SK-N-SH treated with all-trans-retinoic acid at 6 μM for 48 hours (cell line): ENCODE measurements at regions not wholly inside any gene's neighbourhood (a gene's known extent, or its start where the extent isn't known, plus 50 kb on each side); places are given as distances from the start of the nearest gene placed in this dataset.

Experiments
- ATAC-seq: fragments of 200-7000 bp; cut with Tn5 transposase; 3 replicates; pipeline ENCODE4 v1.9.1; 2020; ENCODE audit warnings: mild to moderate bottlenecking, moderate library complexity
- ARNTL ChIP-seq: fragments of 450-650 bp; formaldehyde crosslinking; IDR thresholded peaks from 2 replicates; pipeline ENCODE4 v1.5.0; 2020; ENCODE audit warnings: low read depth, mild to moderate bottlenecking, moderate library complexity, borderline replicate concordance
- BACH2 ChIP-seq: fragments of 250-450 bp; sonication (Bioruptor Pico); IDR thresholded peaks from 2 replicates; pipeline ENCODE4 v1.9.0; 2021; ENCODE audit warnings: mild to moderate bottlenecking, borderline replicate concordance
- CSDC2 ChIP-seq: fragments of 250-450 bp; sonication (Bioruptor Pico); IDR thresholded peaks from 2 replicates; pipeline ENCODE4 v1.5.0; 2020; ENCODE audit warnings: mild to moderate bottlenecking, moderate library complexity
- CSRNP3 ChIP-seq: fragments of 250-450 bp; sonication (Bioruptor Pico); IDR thresholded peaks from 2 replicates; pipeline ENCODE4 v1.5.1; 2021; ENCODE audit warnings: mild to moderate bottlenecking, moderate library complexity
- ESRRG ChIP-seq: fragments of 250-450 bp; sonication (Bioruptor Pico); IDR thresholded peaks from 2 replicates; pipeline ENCODE4 v1.6.1; 2021; ENCODE audit warnings: mild to moderate bottlenecking
- GLIS3 ChIP-seq: fragments of 250-450 bp; sonication (Bioruptor Pico); IDR thresholded peaks from 2 replicates; pipeline ENCODE4 v1.5.0; 2020; ENCODE audit warnings: mild to moderate bottlenecking, moderate library complexity
- ISL1 ChIP-seq: fragments of 250-450 bp; sonication (Bioruptor Pico); IDR thresholded peaks from 2 replicates; pipeline ENCODE4 v2.1.2; 2022; ENCODE audit warnings: mild to moderate bottlenecking, moderate library complexity
- OSR1 ChIP-seq: fragments of 250-450 bp; sonication (Bioruptor Pico); IDR thresholded peaks from 2 replicates; pipeline ENCODE4 v1.8.0; 2022; ENCODE audit warnings: moderate library complexity, mild to moderate bottlenecking, inconsistent platforms
- PATZ1 ChIP-seq: fragments of 250-450 bp; sonication (Bioruptor Pico); IDR thresholded peaks from 2 replicates; pipeline ENCODE4 v1.8.0; 2020; ENCODE audit warnings: mild to moderate bottlenecking, moderate library complexity, borderline replicate concordance
- POU6F1 ChIP-seq: fragments of 250-450 bp; sonication (Bioruptor Pico); IDR thresholded peaks from 2 replicates; pipeline ENCODE4 v1.8.0; 2021; ENCODE audit warnings: low read depth, mild to moderate bottlenecking, moderate library complexity, borderline replicate concordance
- PPARA ChIP-seq: fragments of 250-450 bp; sonication (Bioruptor Pico); IDR thresholded peaks from 2 replicates; pipeline ENCODE4 v1.5.0; 2020; ENCODE audit warnings: mild to moderate bottlenecking, borderline replicate concordance
- RARB ChIP-seq: fragments of 250-450 bp; sonication (Bioruptor Pico); IDR thresholded peaks from 2 replicates; pipeline ENCODE4 v1.8.0; 2021; ENCODE audit warnings: mild to moderate bottlenecking, moderate library complexity
- SNAI2 ChIP-seq: fragments of 250-450 bp; sonication (Bioruptor Pico); IDR thresholded peaks from 2 replicates; pipeline ENCODE4 v1.5.0; 2020; ENCODE audit warnings: mild to moderate bottlenecking, moderate library complexity
- TCF4 ChIP-seq: fragments of 250-450 bp; sonication (Bioruptor Pico); IDR thresholded peaks from 2 replicates; pipeline ENCODE4 v1.8.0; 2021; ENCODE audit warnings: mild to moderate bottlenecking, moderate library complexity, borderline replicate concordance
- TOX ChIP-seq: fragments of 250-450 bp; sonication (Bioruptor Pico); IDR thresholded peaks from 2 replicates; pipeline ENCODE4 v1.8.0; 2021; ENCODE audit warnings: mild to moderate bottlenecking, moderate library complexity, borderline replicate concordance
- TSHZ2 ChIP-seq: fragments of 250-450 bp; sonication (Bioruptor Pico); IDR thresholded peaks from 2 replicates; pipeline ENCODE4 v1.5.0; 2020; ENCODE audit warnings: mild to moderate bottlenecking, moderate library complexity
- ZFP3 ChIP-seq: fragments of 250-450 bp; sonication (Bioruptor Pico); IDR thresholded peaks from 2 replicates; pipeline ENCODE4 v1.5.0; 2020; ENCODE audit warnings: mild to moderate bottlenecking, moderate library complexity
- ZFP30 ChIP-seq: fragments of 450-650 bp; formaldehyde crosslinking; IDR thresholded peaks from 2 replicates; pipeline ENCODE4 v1.5.0; 2022; ENCODE audit warnings: mild to moderate bottlenecking, moderate library complexity
- ZNF565 ChIP-seq: fragments of 450-650 bp; formaldehyde crosslinking; conservative IDR thresholded peaks from 2 replicates; pipeline ENCODE4 v1.5.0; 2020; ENCODE audit warnings: low read depth, mild to moderate bottlenecking, moderate library complexity
- ZNF70 ChIP-seq: fragments of 450-650 bp; formaldehyde crosslinking; IDR thresholded peaks from 2 replicates; pipeline ENCODE4 v1.5.0; 2020; ENCODE audit warnings: mild to moderate bottlenecking, moderate library complexity
- ZNF8 ChIP-seq: fragments of 450-650 bp; formaldehyde crosslinking; IDR thresholded peaks from 2 replicates; pipeline ENCODE4 v1.5.0; 2020; ENCODE audit warnings: mild to moderate bottlenecking, moderate library complexity

GRCh38 chr10:78436222-78436573 is 402.5 kb downstream of the RPS24 start:
- ATAC-seq = no peak; the same call in 2 of the 3 replicates
- TF ChIP-seq ISL1 (CRISPR knock-in tag) (no peak), BACH2 (peak; percentile 33; the same call in 1 of the 2 replicates), TSHZ2 (CRISPR knock-in tag) (0 out of 2 replicates have a peak, but pooled peaks have one; percentile 4)
- TF ChIP-seq, all 23 proteins: peak for 2

- no peak for ATAC-seq
- TF ChIP-seq SNAI2 (CRISPR knock-in tag) (no peak), CSDC2 (CRISPR knock-in tag) (no peak), ZNF70 (CRISPR knock-in tag) (no peak), POU6F1 (CRISPR knock-in tag) (no peak), CSRNP3 (CRISPR knock-in tag) (no peak), ISL1 (CRISPR knock-in tag) (no peak), ZFP3 (CRISPR knock-in tag) (no peak), ESRRG (CRISPR knock-in tag) (no peak), ZFP30 (CRISPR knock-in tag) (no peak), TCF4 (CRISPR knock-in tag) (no peak), PPARA (CRISPR knock-in tag) (no peak), BACH2 (no peak), TSHZ2 (CRISPR knock-in tag) (no peak), RARB (CRISPR knock-in tag) (no peak), ARNTL (no peak), ZNF565 (CRISPR knock-in tag) (no peak), OSR1 (no peak), GLIS3 (no peak), PATZ1 (no peak), ZNF8 (CRISPR knock-in tag) (no peak)
These were observed 403.2 kb downstream of the RPS24 start for GRCh38 chr10:78436706-78437406.

- ATAC-seq = no peak
- TF ChIP-seq GLIS3 (no peak), ZNF70 (CRISPR knock-in tag) (no peak), CSDC2 (CRISPR knock-in tag) (no peak), PPARA (CRISPR knock-in tag) (no peak), POU6F1 (CRISPR knock-in tag) (no peak), ARNTL (no peak), RARB (CRISPR knock-in tag) (no peak), ZNF8 (CRISPR knock-in tag) (no peak), TCF4 (CRISPR knock-in tag) (no peak), BACH2 (no peak), ISL1 (CRISPR knock-in tag) (no peak), OSR1 (no peak), ESRRG (CRISPR knock-in tag) (no peak), PATZ1 (no peak), TOX (CRISPR knock-in tag) (no peak)
These were observed 403.7 kb downstream of the RPS24 start for GRCh38 chr10:78437407-78437768.
